ENCODE measurements at regions not wholly inside any gene's neighbourhood (a gene's known extent, or its start where the extent isn't known, plus 50 kb on each side); places are given as distances from the start of the nearest gene placed in this dataset.

- TF ChIP-seq REST (IDR thresholded peaks at IDR 0.05; ENCODE audit: borderline replicate concordance) (no peak), REST (CRISPR knock-in tag; IDR thresholded peaks at IDR 0.05; ENCODE audit: low read depth) (no peak), EGR1 (conservative IDR thresholded peaks at IDR 0.05) (no peak), FUS (optimal IDR thresholded peaks at IDR 0.05; ENCODE audit: low read depth, low read length) (no peak), ETS1 (conservative IDR thresholded peaks at IDR 0.05; ENCODE audit: control insufficient read depth, low read depth, low read length) (no peak), PCBP2 (IDR thresholded peaks at IDR 0.05; ENCODE audit: low read depth, low read length, poor library complexity, severe bottlenecking) (no peak), RBM34 (IDR thresholded peaks at IDR 0.05; ENCODE audit: borderline replicate concordance, insufficient read depth, low read length) (no peak), TCFL5 (CRISPR knock-in tag; conservative IDR thresholded peaks at IDR 0.05) (no peak), ZNF584 (CRISPR knock-in tag; IDR thresholded peaks at IDR 0.05; ENCODE audit: low read depth) (no peak), NR1H2 (CRISPR knock-in tag; IDR thresholded peaks at IDR 0.05) (no peak), ZMIZ1 (IDR thresholded peaks at IDR 0.05; ENCODE audit: low read depth in 2 of 2, low read length in 2 of 2) (no peak), MAZ (CRISPR knock-in tag; conservative IDR thresholded peaks at IDR 0.05 in 1 of 2, IDR thresholded peaks at IDR 0.05 in 1 of 2) (no peak), ZBTB49 (CRISPR knock-in tag; IDR thresholded peaks at IDR 0.05; ENCODE audit: borderline replicate concordance) (no peak)
Observed at GRCh38 chr6:139659196-139659595, 284.7 kb upstream of the CITED2 start (continued).

Measured in K562 (cell line).